ENCODE measurements at regions not wholly inside any gene's neighbourhood (a gene's known extent, or its start where the extent isn't known, plus 50 kb on each side); places are given as distances from the start of the nearest gene placed in this dataset.
"Not testable (repeated sequence)": the region's sequence is repeated elsewhere in the genome, so short reads cannot be mapped to it uniquely, and the experiment has no call there.

DNA sequence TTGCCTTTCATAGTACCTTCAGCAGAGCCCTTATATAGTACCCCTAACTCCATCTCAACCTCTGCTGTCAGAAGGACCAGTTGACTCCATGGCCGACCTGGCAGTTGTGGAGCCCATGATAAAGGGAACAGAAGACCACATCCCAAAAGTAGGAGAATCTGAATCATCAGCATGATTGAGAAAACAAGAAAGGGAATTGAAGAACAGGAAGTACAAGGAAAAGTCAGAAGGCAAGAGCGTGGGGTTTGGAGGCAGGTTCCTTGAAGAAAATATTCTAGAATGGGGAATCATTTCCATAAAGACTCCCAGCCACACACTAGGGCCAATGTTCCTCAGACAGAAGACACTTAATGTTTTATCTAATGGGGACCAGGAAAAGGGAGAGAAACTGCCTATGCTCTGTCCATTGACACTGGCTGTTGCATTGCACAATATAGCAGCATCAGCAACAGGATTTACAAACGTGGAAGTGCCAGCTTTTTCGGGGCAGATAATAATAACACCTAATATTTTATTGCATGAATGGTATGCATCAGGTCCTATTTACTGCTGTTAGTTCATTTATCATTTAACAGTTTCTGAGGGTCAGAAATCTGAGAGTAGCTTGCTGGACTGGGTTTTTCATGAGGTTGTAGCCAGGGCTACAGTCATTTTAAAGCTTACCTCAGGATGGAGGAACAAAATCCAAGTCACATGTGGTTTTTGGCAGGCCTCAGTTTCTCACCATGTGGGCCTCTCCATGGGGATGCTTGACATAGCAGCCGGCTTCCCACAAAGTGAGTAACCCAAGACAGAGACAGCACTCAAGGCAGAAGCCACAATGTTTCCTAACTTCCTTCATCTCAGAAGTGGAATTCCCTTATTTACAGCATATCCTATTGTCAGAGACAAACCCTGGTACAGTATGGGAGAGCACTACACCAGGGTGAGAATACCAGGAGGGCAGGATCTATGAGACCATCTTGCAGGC is 483.4 kb downstream of the PLPP3 start:
- no peak for FAIRE-seq
- DNase-seq (ENCODE audit: insufficient read length, low spot score) = no peak
- TF ChIP-seq SPI1 (IDR thresholded peaks at IDR 0.05; ENCODE audit: low read depth, low read length) (no peak), TAF1 (IDR thresholded peaks at IDR 0.05; ENCODE audit: low read depth, low read length) (no peak)

DNA sequence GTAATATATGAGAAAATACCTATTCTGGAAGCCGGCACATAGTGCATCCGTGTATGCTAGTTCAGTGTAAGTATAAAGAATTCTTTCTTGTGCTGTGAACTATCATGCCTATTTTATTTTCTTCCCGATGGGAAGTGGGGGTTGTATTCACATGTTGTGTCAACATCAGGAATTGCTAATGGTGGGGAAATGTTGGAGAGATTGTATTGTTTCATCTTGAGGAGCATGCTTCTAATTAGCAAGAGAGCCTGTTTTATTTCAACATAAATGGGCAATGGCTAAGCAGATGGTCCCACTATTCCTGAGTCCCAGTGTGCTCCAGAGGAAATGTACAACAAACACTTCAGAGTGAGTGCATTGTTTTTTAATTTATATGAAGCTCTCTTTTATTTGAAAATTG is 485.2 kb downstream of the PLPP3 start:
- TF ChIP-seq TAF1 (IDR thresholded peaks at IDR 0.05; ENCODE audit: low read depth, low read length) (no peak), PAX5 (IDR thresholded peaks at IDR 0.05; ENCODE audit: insufficient read depth, low read length, severe bottlenecking) (no peak), POLR2A (IDR thresholded peaks at IDR 0.05; ENCODE audit: low read depth, low read length) (no peak), POU2F2 (IDR thresholded peaks at IDR 0.05; ENCODE audit: low read depth, low read length) (no peak), SPI1 (IDR thresholded peaks at IDR 0.05; ENCODE audit: low read depth, low read length) (no peak), POLR2AphosphoS5 (IDR thresholded peaks at IDR 0.05; ENCODE audit: low read depth, low read length) (no peak)
- FAIRE-seq (no peak), DNase-seq (ENCODE audit: insufficient read length, low spot score) (no peak)

DNA sequence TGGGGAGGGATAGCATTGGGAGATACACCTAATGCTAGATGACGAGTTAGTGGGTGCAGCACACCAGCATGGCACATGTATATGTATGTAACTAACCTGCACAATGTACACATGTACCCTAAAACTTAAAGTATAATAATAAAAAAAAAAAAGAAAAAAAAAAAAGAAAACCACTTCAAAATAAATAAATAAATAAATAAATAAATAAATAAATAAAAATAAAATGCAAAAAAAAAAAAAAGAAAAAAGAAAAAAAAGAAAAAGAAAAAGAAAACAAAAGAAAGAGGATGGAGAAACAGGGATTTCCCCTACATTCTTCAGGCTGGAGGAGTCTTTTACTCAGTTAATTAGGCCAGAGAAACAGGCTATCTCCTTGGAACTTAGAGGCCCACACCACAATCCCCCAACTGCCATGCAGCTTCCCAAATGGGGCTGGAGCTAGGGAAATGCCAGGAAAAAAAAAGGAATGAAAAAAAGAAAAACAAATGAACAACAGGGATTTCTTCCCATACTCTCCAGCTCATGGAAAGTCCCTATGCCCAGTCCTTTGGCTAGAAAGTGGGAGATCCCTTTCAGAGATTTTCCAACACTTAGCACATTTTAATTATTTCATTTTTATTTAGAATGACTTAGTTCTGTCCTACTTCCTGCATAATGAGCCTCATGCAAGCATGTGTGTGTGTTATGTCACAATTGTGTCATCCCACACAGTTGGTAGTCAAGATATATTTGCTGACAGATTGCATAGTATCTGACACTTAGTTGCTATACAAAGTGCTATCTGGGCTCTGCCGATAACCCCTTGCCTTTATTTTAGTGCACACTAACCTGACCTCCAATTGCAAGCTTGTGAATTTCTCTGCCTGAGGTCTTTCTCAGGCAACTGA is 486.4 kb downstream of the PLPP3 start:
- FAIRE-seq = no peak
- DNase-seq (ENCODE audit: insufficient read length, low spot score) = no peak

DNA sequence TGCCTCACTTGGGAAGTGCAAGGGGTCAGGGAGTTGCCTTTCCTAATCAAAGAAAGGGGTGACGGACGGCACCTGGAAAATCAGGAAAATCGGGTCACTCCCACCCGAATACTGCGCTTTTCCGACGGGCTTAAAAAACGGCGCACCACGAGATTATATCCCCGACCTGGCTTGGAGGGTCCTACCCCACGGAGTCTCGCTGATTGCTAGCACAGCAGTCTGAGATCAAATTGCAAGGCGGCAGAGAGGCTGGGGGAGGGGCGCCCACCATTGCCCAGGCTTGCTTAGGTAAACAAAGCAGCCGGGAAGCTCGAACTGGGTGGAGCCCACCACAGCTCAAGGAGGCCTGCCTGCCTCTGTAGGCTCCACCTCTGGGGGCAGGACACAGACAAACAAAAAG is 489.5 kb downstream of the PLPP3 start:
- DNase-seq (ENCODE audit: insufficient read length, low spot score); FAIRE-seq: not testable (repeated sequence)

More for the DNA sequence above, 486.4 kb downstream of the PLPP3 start:
- no peak for TF ChIP-seq SPI1 (IDR thresholded peaks at IDR 0.05; ENCODE audit: low read depth, low read length)
- no peak for TF ChIP-seq POLR2A (IDR thresholded peaks at IDR 0.05; ENCODE audit: low read depth, low read length)
- no peak for TF ChIP-seq POLR2AphosphoS5 (IDR thresholded peaks at IDR 0.05; ENCODE audit: low read depth, low read length)
- TF ChIP-seq PAX5 (IDR thresholded peaks at IDR 0.05; ENCODE audit: insufficient read depth, low read length, severe bottlenecking) = no peak
- TF ChIP-seq TAF1 (IDR thresholded peaks at IDR 0.05; ENCODE audit: low read depth, low read length) = no peak
- no peak for TF ChIP-seq POU2F2 (IDR thresholded peaks at IDR 0.05; ENCODE audit: low read depth, low read length)

DNA sequence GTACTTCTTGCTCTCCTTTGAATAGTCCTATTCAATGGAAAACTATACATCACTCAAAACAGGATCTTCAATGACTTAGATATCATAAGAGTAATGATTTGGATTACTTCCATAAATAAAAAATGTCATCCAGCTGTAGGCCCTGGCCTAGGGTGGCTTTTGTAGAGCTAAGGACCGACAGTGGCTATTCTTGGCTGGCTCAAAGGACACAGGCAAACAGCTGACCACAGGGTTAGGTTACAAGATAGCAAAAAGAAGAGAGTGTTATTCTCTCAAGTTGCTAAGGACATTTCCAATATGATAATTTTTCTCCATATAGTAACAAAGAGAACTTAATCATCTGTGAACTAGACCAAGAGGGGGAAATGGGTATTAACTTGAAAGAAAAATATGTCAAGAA is 495.1 kb downstream of the PLPP3 start:
- FAIRE-seq (no peak), DNase-seq (ENCODE audit: insufficient read length, low spot score) (no peak)
- TF ChIP-seq POU2F2 (IDR thresholded peaks at IDR 0.05; ENCODE audit: low read depth, low read length) (no peak), POLR2AphosphoS5 (IDR thresholded peaks at IDR 0.05; ENCODE audit: low read depth, low read length) (no peak), PAX5 (IDR thresholded peaks at IDR 0.05; ENCODE audit: insufficient read depth, low read length, severe bottlenecking) (no peak), TAF1 (IDR thresholded peaks at IDR 0.05; ENCODE audit: low read depth, low read length) (no peak), POLR2A (IDR thresholded peaks at IDR 0.05; ENCODE audit: low read depth, low read length) (no peak), SPI1 (IDR thresholded peaks at IDR 0.05; ENCODE audit: low read depth, low read length) (no peak)

DNA sequence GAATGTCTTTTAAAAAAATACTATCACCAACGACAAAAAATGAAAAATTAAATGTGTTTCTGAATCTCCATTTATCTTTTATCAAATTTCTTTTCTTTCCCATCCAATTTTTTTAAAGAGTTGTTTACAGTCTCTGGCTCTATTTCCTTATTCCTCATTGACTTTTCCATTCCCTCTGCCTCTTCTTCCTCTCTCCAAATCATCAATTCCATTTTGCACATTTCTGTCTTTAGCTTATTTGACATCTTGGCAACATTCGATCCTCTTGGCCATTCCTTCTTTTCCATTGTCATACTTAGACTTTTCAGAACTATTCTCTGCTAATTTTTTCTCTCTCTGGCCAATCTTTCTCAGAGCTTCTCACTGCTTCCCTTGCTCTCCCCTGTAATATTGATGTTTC is 497.6 kb downstream of the PLPP3 start:
- FAIRE-seq (no peak), DNase-seq (ENCODE audit: insufficient read length, low spot score) (no peak)
- no peak for TF ChIP-seq SPI1 (IDR thresholded peaks at IDR 0.05; ENCODE audit: low read depth, low read length)
- no peak for TF ChIP-seq POLR2A (IDR thresholded peaks at IDR 0.05; ENCODE audit: low read depth, low read length)
- TF ChIP-seq TAF1 (IDR thresholded peaks at IDR 0.05; ENCODE audit: low read depth, low read length) = no peak
- TF ChIP-seq POU2F2 (IDR thresholded peaks at IDR 0.05; ENCODE audit: low read depth, low read length) = no peak

DNA sequence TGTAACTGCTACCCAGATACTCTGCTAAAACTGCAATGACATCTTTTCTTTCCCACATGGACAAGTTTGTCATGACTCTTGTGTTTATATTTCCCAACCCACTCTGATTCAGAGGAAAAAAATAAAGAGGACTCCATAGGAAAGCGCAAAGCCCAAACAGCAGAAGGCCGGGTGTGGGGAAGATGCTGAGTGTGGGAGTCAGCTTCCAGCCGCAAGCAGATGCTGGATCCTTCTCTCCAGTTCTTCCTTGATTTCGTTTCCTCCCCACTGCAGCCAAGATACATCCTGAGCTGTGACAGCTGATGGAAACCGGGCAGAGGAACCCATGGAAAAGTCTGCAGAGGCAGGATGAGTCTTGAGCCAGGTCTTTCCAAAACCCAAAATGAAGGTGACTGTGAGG is 498.2 kb downstream of the PLPP3 start:
- TF ChIP-seq POU2F2 (IDR thresholded peaks at IDR 0.05; ENCODE audit: low read depth, low read length) = no peak
- no peak for TF ChIP-seq TAF1 (IDR thresholded peaks at IDR 0.05; ENCODE audit: low read depth, low read length)
- no peak for TF ChIP-seq SPI1 (IDR thresholded peaks at IDR 0.05; ENCODE audit: low read depth, low read length)
- no peak for TF ChIP-seq PAX5 (IDR thresholded peaks at IDR 0.05; ENCODE audit: insufficient read depth, low read length, severe bottlenecking)
- TF ChIP-seq POLR2AphosphoS5 (IDR thresholded peaks at IDR 0.05; ENCODE audit: low read depth, low read length) = no peak
- FAIRE-seq (no peak), DNase-seq (ENCODE audit: insufficient read length, low spot score) (no peak)

DNA sequence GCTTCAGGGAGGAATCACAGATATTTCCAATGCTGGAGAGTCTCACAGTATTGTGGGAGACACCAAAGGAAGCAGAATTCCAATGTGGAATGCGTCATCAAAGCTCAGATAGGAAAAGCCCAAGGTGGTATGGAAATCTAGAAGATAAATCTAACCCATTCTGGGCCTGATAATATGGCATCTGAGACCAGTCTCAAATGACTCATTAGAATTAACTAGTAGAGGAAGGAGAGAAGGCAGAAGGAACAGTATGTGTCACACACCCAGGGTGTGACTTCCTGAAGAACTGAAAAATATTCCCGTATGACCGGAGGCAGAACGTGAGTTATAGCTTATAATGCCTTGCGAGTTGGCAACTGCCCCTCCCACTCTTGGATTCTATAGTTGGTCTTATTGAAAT is 499.2 kb downstream of the PLPP3 start:
- FAIRE-seq = no peak
- no peak for TF ChIP-seq TAF1 (IDR thresholded peaks at IDR 0.05; ENCODE audit: low read depth, low read length)
- no peak for TF ChIP-seq POU2F2 (IDR thresholded peaks at IDR 0.05; ENCODE audit: low read depth, low read length)
- no peak for TF ChIP-seq POLR2AphosphoS5 (IDR thresholded peaks at IDR 0.05; ENCODE audit: low read depth, low read length)
- TF ChIP-seq SPI1 (IDR thresholded peaks at IDR 0.05; ENCODE audit: low read depth, low read length) = no peak
- TF ChIP-seq PAX5 (IDR thresholded peaks at IDR 0.05; ENCODE audit: insufficient read depth, low read length, severe bottlenecking) = no peak
- TF ChIP-seq POLR2A (IDR thresholded peaks at IDR 0.05; ENCODE audit: low read depth, low read length) = no peak

DNA sequence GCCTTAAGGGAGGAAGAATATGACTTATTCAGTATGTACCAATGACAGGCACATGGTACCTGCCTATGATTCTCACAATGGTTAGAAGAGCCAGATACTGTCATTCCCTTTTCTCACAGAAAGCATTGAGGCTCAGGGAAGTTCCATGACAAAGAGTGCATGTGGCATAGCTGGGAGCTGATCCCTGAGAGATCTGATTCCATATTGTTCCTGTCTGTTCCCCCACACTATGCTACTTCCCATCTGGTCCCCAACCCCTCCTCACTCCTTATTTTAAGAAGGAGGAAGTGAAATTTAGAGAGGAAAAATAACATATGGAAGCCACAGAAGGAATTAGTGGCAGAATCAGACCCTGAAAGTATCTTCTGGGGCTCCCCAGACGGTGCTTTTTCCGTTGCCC is 500.0 kb downstream of the PLPP3 start:
- FAIRE-seq (no peak), DNase-seq (ENCODE audit: insufficient read length, low spot score) (no peak)
- TF ChIP-seq PAX5 (IDR thresholded peaks at IDR 0.05; ENCODE audit: insufficient read depth, low read length, severe bottlenecking) = no peak
- TF ChIP-seq TAF1 (IDR thresholded peaks at IDR 0.05; ENCODE audit: low read depth, low read length) = no peak
- TF ChIP-seq SPI1 (IDR thresholded peaks at IDR 0.05; ENCODE audit: low read depth, low read length) = no peak
- TF ChIP-seq POLR2A (IDR thresholded peaks at IDR 0.05; ENCODE audit: low read depth, low read length) = no peak
- no peak for TF ChIP-seq POLR2AphosphoS5 (IDR thresholded peaks at IDR 0.05; ENCODE audit: low read depth, low read length)
- TF ChIP-seq POU2F2 (IDR thresholded peaks at IDR 0.05; ENCODE audit: low read depth, low read length) = no peak

More for the DNA sequence above, 499.2 kb downstream of the PLPP3 start:
- no peak for DNase-seq (ENCODE audit: insufficient read length, low spot score)
